Right forelimb (tissue), 1 donor: ENCODE measurements at regions not wholly inside any gene's neighbourhood (a gene's known extent, or its start where the extent isn't known, plus 50 kb on each side); places are given as distances from the start of the nearest gene placed in this dataset.

Experiments
- DNase-seq: peaks from one replicate; pipeline ENCODE4 v3.0.0-alpha.2; 2018

DNA sequence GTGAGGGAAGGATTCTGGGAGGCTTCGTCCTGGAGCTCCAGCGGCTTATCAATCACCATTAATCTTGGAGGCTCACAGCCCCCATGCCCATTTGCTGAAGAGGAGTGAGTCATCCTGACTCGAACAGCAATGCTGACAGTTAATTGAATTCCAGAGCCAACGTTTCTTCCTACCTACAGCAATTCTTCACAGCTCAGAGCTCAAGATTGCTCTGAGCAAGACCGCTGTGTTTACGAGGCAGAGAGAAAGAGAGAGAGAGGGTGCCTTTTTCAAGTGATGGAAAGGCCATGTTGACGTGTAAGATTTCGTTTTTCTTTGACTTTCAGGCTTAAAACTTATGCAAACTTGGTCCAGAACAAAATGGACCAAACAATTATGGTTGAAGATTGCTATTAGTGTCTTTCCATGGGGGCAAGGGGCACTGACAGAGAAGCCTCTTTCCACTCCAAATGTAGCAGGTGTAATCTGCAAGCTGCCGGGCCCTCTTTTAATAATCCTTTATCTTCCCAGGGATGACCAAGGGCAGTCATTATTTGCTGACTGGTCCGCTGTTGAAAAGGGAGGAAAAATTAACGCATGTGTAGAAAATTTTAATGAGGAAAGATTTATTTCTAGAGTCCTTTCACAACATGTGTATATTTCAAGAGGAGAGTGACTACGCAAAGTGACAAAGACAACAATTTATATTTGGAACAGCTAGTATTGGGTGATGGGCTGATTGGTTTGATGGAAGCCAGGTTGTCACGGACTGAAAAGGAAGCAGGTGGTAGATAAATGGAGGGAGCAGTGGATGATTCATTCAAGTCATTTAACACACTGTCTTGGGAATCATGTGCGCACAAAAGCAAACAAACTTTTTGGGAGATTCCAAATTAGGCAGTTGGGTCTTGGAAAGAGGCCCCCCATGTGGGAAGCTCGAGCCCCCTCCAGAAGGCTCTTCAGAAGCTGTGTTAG, 136.1 kb upstream of the IRF2BP2 start:
- no peak for DNase-seq

GRCh38 chr1:234745276-234745675, 135.3 kb upstream of the IRF2BP2 start:
- DNase-seq, result no peak

- DNase-seq, result no peak
Measured at GRCh38 chr1:234743791-234744611, 134.0 kb upstream of the IRF2BP2 start.

GRCh38 chr1:234742622-234743021, 132.6 kb upstream of the IRF2BP2 start:
- no peak for DNase-seq

DNA sequence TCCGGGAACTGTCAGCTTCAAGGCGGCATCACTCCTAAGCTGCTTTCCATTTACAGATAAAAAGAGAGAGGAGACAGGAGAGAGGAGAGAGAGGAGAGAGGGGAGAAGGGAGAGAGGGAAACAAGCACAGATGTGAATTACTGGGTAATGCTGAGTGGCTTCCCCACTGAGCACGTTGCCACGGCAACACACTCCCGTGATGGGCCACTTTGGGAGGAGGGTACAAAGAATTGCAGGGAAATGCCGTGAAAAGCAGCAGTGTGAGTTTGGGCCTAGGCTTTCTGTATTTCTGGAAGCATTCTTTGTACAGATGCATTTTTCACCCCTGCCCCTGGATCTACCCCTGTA, 128.0 kb upstream of the IRF2BP2 start:
- no peak for DNase-seq

DNA sequence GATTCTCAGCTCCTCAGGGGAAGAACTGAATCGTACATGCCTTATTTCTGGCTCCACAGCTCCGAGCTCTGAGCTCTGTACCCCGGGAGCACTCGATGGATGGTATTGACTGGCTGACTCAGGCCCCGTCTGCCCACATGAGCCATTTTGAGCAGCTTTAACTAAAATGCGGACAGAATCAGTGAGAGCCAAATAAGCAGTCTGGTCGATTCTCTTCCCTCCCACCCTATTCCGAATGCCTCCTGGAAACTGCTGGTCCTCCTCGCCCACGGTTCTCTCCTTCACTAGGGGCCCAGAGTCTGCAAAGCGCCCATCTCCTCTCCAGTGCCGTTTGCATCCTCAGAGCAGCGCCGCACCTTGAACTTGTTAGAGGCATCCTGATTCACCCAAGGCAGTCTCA, 125.9 kb upstream of the IRF2BP2 start:
- no peak for DNase-seq

GRCh38 chr1:234735476-234735875, 125.5 kb upstream of the IRF2BP2 start:
- DNase-seq, result no peak

GRCh38 chr1:234734869-234735268, 124.9 kb upstream of the IRF2BP2 start:
- no peak for DNase-seq

- no peak for DNase-seq
Measured at GRCh38 chr1:234734412-234734835, 124.4 kb upstream of the IRF2BP2 start.

- DNase-seq, result no peak
Measured at GRCh38 chr1:234733427-234733826, 123.4 kb upstream of the IRF2BP2 start.

DNA sequence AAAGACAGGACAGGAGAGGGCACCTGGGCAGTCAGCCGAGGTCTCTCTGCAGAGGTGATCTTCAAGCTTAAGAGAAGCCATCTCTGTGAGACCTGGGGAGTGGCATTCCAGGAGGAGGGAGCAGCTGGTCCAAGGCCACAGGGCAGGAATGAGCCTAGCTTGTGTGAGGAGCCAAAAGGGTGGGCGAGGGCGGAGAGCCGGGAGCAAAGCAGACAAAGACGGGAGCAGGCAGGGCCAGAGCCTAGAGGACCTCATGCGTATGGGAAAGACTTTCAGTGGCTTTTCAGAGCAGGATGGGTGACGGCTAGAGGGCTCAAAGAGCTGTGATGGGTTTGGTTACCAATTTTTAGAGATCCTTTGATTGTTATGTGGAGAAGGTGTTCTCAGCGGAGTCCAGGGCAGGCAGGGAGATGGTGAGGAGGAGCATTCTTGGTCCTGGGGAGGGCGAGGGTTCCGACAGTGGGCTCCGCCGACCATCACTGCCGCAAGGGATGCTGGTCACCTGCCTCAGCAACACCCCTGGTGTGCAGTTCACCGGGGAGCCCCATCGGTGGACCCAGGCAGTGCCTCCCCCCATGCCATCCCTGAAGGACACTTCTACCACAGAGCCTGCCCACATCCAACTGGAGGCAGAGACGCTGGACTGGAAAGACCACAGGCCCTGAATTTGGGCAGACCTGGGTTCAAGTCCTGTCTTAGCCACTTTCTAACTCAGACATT, 122.9 kb upstream of the IRF2BP2 start:
- DNase-seq, result no peak

- DNase-seq, result no peak
Measured at GRCh38 chr1:234732260-234732659, 122.3 kb upstream of the IRF2BP2 start.

DNA sequence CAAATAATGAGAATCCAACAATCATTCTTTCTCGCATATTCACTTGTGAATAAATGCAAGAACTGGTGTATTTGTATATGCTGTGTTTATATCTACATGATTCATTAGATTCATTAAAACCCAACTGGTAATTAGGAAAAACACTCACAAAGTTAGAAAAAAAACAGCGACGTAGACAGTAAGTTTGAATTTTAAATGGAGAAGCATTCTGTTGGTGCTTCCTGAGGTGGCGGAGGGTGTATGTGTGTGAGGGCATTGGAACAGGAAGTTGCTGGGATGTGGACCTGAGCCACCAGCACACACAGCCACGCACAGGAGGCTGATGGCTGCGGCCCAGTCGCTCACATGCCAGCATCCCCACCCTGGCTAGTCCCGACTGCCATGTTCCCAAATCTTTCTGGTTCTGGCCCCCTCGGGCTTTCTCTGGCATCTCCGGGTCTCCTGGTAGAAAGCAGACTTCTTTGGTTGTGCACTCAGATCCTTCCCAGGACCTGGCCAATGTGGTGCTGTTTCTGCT, 121.6 kb upstream of the IRF2BP2 start:
- DNase-seq, result no peak

DNA sequence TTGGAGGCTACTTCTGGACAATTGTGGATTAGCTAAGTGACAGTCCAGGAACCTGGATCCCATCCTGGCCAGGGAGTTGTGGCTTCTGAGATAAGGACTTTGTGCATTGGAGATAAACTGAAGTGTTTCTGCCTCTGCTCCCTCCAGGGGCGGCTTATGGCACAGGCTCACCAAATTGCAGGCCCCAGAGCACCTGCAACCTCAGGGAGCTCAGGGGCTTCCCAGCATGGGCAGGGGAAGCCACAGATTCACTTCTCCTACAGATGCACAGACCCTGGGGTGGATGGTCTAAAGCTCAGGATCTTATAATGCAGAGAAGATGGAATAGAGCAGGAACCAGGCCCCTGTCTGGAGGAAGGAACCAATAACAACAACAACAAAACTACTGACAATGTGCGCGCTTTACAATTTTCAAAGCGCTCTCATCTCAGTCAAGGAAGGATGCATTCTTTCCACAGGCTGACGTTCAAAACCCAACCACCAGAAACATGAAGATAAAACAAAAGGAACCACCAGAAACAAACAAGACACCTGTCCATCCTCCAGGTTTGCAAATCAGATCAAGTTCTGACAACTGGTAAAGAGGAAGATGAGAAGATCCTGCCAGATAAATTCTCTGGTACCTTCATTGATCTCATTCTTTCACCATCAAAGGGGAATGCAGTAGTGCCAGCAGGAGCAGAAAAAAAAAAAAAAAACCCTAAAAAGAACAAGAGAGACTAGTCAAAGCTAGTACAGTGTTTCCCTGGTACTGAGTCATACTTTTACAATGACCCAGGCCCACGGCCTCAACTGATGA, 121.0 kb upstream of the IRF2BP2 start:
- no peak for DNase-seq

GRCh38 chr1:234730475-234730769, 120.4 kb upstream of the IRF2BP2 start:
- no peak for DNase-seq

GRCh38 chr1:234729561-234730474, 119.8 kb upstream of the IRF2BP2 start:
- DNase-seq, result no peak

DNA sequence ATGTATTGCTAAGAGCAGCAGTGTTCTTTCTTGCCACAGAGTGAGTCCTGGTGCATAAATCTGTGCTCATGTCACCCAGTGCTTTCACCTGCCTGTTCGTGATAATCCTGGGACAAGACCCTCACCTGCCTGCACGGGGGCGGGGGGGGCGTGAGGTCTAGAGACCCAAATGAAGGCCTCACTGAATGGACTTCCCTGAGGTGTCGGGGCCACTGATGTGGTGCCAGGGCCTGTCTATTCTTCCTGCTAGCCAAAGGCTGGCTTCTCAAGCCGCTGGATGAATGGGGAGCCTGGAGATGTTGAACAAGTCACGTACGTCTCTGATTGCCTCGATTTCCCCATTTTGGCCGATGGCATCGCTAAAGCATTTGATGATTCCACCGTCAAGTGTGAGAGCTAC, 118.8 kb upstream of the IRF2BP2 start:
- no peak for DNase-seq

DNA sequence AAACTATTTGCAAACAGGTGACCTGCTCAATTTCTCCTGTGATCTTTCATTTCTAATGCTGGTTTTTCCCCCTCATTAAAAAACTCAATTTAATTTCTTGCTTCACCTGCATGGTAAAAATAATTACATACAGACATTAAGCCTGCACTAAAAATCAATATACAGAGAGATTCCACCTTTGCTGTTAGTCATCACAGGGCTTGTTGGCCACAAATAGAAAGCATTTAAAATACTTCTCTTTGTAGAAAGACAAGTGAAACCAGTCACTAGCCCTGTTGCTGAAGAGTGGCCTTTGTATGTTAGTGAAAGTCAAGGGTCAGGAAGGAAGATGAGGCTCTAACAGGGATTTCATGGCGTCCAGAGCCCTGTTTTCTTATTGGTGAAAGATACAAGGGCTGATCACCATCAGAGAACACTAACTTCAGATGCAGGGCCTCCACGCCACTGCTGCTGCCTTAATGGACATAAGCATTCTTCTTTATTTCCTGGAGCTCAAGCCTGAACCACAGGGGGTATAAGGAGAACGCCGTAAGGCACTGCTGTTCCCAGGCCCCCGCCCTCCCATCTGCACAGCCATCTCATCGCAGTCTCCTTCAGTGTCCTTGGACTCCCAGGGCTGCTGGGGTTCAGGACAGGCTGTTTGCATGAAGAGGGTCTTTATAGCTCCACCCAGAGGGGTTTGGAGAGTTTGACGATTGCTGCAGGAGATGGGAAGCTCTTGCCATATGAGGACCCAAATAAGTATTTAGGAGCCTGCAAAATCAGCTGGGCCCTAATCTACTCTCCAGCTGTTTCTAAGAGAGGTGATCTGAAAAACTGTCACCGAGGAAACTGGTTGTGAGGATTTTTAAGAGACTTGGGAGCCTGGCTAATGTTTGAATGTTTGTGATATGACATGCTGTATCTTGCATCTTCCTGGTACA, 117.3 kb upstream of the IRF2BP2 start:
- DNase-seq, result no peak

DNA sequence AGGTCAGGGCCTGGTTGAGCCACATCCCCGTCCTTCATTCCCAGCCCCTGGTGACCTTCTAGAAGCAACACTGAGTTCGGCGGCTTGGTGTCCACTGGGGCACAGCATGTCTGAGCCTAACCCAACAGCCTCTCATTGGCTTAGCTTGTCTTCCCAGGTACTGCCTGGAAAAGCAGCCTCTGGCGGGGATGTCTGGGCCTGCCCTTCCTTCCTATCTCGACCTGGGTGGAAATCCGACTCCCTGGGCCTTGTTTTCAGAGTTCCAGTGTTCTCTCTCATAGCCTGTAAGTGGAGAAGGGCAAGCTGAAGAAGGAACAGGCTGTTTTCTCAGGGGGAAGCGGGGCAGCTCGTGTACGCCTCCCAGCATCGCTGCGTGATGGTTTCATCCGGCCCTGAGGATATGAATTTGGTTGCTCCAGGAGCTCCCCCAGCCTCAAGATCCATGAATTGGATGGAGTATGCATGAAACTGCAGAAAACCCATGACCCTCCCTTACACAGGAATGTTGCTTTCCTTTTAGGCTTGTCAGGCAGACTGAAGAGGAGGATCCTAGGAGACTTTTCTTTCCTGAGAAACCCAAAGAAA, 116.5 kb upstream of the IRF2BP2 start:
- DNase-seq, result no peak
